Ascending aorta (tissue), 2 donors: ENCODE measurements at regions not wholly inside any gene's neighbourhood (a gene's known extent, or its start where the extent isn't known, plus 50 kb on each side); places are given as distances from the start of the nearest gene placed in this dataset.

ENCODE experiments used
- DNase-seq, 2 donors: peaks; one replicate each; pipeline ENCODE4 v3.0.0-alpha.2; 2019; ENCODE audit warnings: low spot score in 2 of 2
- H3K27ac ChIP-seq, 2 donors: fragments of 200-600 bp; sonication (generic); one replicate each; pipeline ENCODE4 v1.5.1; 2016 to 2017; ENCODE audit warnings: mild to moderate bottlenecking in 1 of 2
- H3K27me3 ChIP-seq: fragments of 200-600 bp; sonication (generic); one replicate; pipeline ENCODE4 v1.5.1; 2017
- H3K36me3 ChIP-seq, 2 donors: fragments of 200-600 bp; sonication (generic); one replicate each; pipeline ENCODE4 v1.5.1; 2016
- H3K4me1 ChIP-seq, 2 donors: fragments of 200-600 bp; sonication (generic); one replicate each; pipeline ENCODE4 v1.5.1; 2016 to 2017; ENCODE audit warnings: mild to moderate bottlenecking in 1 of 2
- H3K4me3 ChIP-seq, 2 donors: fragments of 200-600 bp; sonication (generic); one replicate each; pipeline ENCODE4 v1.5.1; 2016 to 2017; ENCODE audit warnings: mild to moderate bottlenecking in 1 of 2
- H3K9me3 ChIP-seq, 2 donors: fragments of 200-600 bp; sonication (generic); one replicate each; pipeline ENCODE4 v1.5.1; 2016
- intact Hi-C: fragments of 100-400 bp; cut with DNase I; formaldehyde crosslinking; loops from one replicate; pipeline ENCODE4 v1.15.1; 2023
- TF ChIP-seq, protein P1 (sequence below), 3 experiments: fragments of 200-600 bp in 2 of 3; fragments of 450-650 bp in 1 of 3; sonication (generic) in 2 of 3; IDR thresholded peaks; one replicate each; pipeline ENCODE4 v1.5.1; 2016 to 2019; ENCODE audit warnings: antibody characterized with exemption in 3 of 3, mild to moderate bottlenecking in 1 of 3, moderate library complexity in 1 of 3

DNA sequence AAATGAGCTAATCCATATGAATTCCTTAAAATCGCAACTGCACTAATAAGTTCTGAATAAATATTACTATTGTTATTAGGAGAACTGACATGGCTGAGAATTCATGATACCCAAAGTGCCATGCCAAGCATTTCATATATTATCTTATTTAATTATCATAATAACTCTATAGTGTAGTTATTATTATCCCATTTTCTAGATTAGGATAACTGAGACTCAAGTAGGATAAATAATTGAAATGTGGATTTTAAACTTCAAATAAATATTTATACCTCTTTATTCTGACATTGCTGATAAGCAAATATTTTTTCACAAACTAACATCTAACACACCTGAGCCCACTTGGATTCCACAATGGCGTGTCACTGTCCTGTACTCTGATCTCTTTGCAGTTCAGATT, 492.7 kb downstream of the IRS1 start:
- no peaks in the 10 kb centered on the region for H3K9me3 ChIP-seq
- H3K27me3 ChIP-seq = no peaks in the 10 kb centered on the region
- H3K27ac ChIP-seq = no peak overlapping the region
- no peak for DNase-seq
- intact Hi-C loops = no loop called here
- no peaks in the 10 kb centered on the region for H3K36me3 ChIP-seq
- no peak overlapping the region for H3K4me3 ChIP-seq
- TF ChIP-seq, protein P1, sequence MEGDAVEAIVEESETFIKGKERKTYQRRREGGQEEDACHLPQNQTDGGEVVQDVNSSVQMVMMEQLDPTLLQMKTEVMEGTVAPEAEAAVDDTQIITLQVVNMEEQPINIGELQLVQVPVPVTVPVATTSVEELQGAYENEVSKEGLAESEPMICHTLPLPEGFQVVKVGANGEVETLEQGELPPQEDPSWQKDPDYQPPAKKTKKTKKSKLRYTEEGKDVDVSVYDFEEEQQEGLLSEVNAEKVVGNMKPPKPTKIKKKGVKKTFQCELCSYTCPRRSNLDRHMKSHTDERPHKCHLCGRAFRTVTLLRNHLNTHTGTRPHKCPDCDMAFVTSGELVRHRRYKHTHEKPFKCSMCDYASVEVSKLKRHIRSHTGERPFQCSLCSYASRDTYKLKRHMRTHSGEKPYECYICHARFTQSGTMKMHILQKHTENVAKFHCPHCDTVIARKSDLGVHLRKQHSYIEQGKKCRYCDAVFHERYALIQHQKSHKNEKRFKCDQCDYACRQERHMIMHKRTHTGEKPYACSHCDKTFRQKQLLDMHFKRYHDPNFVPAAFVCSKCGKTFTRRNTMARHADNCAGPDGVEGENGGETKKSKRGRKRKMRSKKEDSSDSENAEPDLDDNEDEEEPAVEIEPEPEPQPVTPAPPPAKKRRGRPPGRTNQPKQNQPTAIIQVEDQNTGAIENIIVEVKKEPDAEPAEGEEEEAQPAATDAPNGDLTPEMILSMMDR (IDR thresholded peaks at IDR 0.05) = no peak
- no peaks in the 10 kb centered on the region for H3K4me1 ChIP-seq

DNA sequence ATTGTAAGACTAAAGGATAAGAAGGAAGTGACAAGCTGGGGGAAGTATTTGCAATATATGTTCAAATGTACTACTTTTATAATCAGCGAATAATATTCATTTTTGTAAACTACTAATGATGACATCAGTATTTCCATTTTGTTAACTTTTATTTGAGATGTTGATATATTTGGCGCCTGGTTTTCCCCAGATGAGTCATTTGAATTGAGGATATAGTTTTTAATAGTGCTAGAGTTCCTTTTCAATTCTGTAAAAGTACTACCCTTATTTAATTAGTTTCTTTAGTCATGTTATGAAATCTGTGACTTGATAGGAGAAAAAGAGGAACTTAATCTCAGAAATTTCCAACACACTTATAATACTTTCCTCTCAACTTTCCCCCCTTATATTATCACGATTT, 495.3 kb downstream of the IRS1 start:
- Histone ChIP-seq H3K9me3 (no peaks in the 10 kb centered on the region), H3K4me3 (no peak overlapping the region), H3K27me3 (no peaks in the 10 kb centered on the region), H3K36me3 (no peaks in the 10 kb centered on the region), H3K27ac (no peak overlapping the region), H3K4me1 (no peaks in the 10 kb centered on the region)
- TF ChIP-seq, protein P1 (IDR thresholded peaks at IDR 0.05) = no peak
- DNase-seq = no peak
- intact Hi-C loops = no loop called here

DNA sequence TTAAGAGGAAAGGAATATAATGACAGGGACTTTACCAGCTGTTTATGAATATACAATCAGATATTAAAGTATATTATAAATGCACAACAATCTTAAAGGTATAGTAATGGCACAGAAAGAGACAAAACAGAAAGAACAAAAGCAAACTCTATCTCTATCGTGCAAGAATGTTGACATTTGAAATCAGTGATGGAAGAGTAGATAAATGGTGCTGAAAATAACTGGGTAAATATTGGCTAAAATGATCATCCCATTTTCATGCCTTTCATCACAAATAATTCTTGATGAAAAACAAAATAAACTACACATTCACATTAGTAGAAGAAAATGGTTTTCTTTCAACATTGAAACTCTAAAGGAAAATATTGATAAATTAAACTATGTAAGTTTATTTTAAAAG, 495.9 kb downstream of the IRS1 start:
- intact Hi-C loops = no loop called here
- H3K9me3 ChIP-seq = no peaks in the 10 kb centered on the region
- no peak overlapping the region for H3K4me3 ChIP-seq
- H3K27me3 ChIP-seq = no peaks in the 10 kb centered on the region
- H3K27ac ChIP-seq = no peak overlapping the region
- DNase-seq = no peak
- no peaks in the 10 kb centered on the region for H3K36me3 ChIP-seq
- H3K4me1 ChIP-seq = no peaks in the 10 kb centered on the region
- TF ChIP-seq, protein P1 (IDR thresholded peaks at IDR 0.05) = no peak

GRCh38 chr2:226300196-226300886, 499.3 kb downstream of the IRS1 start:
- no peak overlapping the region for H3K4me3 ChIP-seq
- DNase-seq = no peak
- TF ChIP-seq, protein P1 (IDR thresholded peaks at IDR 0.05) = no peak
- H3K9me3 ChIP-seq = no peaks in the 10 kb centered on the region
- H3K27me3 ChIP-seq = no peaks in the 10 kb centered on the region
- H3K27ac ChIP-seq = no peak overlapping the region
- intact Hi-C loops = no loop called here
- H3K4me1 ChIP-seq = no peaks in the 10 kb centered on the region
- no peaks in the 10 kb centered on the region for H3K36me3 ChIP-seq

DNA sequence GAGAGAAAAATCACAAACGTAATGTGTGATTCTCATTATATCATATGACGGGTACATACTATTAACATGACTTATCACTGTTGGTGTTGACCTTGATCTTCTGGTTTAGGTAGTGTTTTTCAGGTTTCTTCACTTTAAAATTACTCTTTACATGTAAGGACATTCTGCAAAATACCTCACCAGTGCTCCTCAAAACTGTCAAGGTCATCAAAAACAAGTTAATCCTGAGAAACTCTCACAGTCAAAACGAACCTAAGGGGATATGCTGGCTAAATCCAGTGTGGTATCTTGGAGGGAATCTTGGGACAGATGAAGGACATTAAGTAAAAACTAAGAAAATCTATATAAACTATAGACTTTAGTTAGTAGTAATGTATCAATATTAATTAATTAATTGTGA, 499.8 kb downstream of the IRS1 start:
- Histone ChIP-seq H3K36me3 (no peaks in the 10 kb centered on the region), H3K4me1 (no peaks in the 10 kb centered on the region), H3K9me3 (no peaks in the 10 kb centered on the region), H3K4me3 (no peak overlapping the region), H3K27ac (no peak overlapping the region), H3K27me3 (no peaks in the 10 kb centered on the region)
- no peak for DNase-seq
- TF ChIP-seq, protein P1 (IDR thresholded peaks at IDR 0.05) = no peak
- intact Hi-C loops = no loop called here

DNA sequence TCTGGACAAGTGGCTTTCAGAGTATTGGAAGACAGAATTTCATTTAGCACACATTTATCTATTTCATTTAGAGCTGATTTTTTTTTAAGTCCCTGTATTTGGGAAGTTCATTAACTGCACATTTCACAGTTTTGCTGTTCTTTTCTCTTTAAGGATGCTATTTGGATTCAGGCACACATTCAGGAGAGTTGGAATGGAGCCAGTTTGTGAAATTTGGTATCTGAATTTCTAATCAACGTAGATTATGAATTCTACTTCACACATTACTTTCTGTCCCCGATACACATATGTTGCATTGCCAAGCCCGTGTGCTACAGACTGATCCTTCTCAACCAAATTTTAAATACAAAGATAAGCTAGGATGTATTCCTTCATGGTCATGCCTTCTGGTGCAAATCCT, 503.9 kb downstream of the IRS1 start:
- Histone ChIP-seq H3K27me3 (no peaks in the 10 kb centered on the region), H3K27ac (no peak overlapping the region), H3K4me3 (no peak overlapping the region), H3K4me1 (no peaks in the 10 kb centered on the region), H3K36me3 (no peaks in the 10 kb centered on the region), H3K9me3 (no peaks in the 10 kb centered on the region)
- intact Hi-C loops = no loop called here
- DNase-seq = no peak
- TF ChIP-seq, protein P1 (IDR thresholded peaks at IDR 0.05) = no peak
